NCI-H1694 (cell line): ENCODE measurements at regions not wholly inside any gene's neighbourhood (a gene's known extent, or its start where the extent isn't known, plus 50 kb on each side); places are given as distances from the start of the nearest gene placed in this dataset.

Source experiments
- DNase-seq: peaks from one replicate; lab custom pipeline; 2025; lab: John Stamatoyannopoulos, UW

DNA sequence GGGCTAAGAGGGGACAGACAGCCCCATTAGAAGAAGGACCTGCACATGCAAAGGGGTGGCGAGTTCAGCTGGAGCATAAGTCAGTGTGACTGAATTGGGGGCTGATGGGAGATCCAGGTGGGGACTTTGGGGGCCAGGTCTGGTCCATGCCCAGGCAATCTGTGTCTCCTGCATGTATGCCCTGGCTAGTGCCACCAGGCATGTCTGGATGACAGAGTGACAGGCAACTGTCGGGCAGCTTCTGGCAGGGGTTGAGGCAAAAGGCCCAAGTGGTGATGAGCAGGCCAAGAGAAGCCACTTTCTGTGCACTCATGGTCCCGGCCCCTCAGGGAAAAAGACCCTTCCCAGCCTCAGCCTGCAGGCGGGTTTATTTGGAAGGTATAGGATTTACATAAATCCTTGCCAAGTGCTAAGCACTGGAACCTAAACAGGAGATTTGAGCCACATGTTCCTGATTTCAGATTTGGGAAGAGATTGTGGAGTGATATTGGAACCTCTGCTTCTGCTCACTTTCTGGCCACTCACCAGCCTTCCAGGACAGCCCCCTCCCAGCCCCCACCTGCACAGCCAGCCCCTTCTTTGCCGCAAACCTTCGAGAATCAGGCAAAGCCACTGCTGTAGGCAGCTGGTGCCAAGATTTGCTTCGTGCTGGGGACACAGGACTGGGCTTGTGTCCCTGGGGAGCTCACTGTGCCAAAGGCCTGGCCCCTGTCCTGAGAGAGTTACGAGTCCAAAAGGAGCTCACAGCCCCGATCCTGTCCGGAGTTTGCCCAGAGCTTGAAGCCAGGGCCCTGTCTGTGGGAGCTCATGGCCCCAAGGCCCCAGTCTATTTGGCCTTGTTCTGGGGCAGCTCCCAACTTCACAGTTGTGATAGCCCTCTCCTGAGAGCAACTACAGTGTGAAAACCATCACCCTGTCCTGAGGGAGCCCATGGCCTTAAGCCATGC lies 232.5 kb upstream of the RTL1 start:
- no peak for DNase-seq

- DNase-seq: no peak
These were observed 233.7 kb upstream of the RTL1 start for GRCh38 chr14:101137234-101137633.

DNA sequence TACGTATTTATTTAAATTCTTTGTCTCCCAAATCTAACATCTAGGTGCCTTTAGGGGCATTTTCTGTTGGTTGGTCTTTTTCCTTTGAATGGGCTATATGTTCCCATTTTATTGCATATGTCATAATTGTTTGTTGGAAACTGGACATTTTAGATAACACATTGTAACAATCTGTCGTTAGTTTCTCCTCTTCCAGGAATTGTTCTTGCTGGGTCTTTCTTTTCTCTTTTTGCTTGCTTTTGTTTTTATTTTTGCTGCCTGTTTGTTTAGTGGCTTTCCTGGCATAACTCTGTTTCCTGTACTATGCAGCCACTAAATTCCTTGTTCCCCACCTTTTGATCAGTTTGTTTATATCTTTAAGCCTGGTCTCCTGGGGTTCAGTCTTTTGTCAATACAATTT lies 244.3 kb upstream of the RTL1 start:
- no peak for DNase-seq

- DNase-seq: no peak
These were observed 246.6 kb upstream of the RTL1 start for GRCh38 chr14:101150039-101150610.

DNA sequence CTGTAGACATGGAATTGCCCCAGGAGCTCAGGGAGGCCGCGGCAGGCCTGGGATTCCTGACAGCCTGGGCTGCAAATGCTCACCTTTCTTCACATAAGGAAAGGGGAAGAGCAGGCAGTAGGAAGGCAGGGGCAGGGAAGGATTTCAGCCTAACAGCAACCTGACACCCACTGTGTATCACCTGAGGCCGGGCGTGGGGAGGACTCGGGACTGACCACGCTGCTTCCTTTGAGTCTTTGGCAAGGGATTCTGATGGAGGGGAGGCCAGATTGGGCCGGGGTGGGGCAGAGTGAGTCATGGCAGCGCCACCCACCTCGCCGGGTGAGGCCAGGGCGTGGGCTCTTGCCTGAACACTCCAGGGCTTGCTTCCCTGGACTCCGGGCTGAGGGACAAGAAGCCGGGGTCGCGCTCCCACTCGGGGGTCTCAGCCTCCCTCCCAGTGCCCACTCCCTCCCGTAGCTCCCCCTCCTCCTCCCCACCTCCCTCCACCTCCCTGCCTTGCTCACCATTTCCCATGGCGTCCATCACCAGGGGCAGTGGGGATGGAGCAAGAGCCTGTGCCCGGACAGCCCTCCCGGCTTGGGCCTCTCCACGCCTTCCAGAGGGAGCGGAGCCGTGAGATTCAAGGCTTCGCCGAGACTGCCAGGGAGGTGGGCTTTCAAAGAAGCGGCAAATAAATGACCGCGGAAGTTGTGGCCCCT lies 247.9 kb upstream of the RTL1 start:
- no peak for DNase-seq

DNA sequence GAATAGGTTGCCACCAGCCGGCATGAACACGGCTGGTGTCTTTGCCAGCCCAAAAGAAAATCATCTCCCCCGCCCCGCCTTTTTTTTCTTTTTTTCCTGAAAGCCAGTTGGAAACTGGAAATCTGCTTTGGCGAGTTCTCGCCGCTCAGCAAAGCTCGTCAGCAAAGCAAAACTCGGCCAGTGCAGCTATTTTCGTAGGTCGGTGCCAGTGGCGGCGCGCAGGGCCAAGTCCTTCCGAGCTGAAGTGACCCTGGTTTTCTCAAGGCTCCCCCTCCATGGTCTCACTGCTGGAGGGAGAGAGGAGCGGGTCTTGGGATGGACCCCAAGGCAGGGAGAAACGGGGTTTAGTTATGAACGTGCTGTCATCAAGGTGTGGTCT lies 248.4 kb upstream of the RTL1 start:
- no peak for DNase-seq

GRCh38 chr14:101152855-101153254 lies 249.3 kb upstream of the RTL1 start:
- DNase-seq: no peak

DNA sequence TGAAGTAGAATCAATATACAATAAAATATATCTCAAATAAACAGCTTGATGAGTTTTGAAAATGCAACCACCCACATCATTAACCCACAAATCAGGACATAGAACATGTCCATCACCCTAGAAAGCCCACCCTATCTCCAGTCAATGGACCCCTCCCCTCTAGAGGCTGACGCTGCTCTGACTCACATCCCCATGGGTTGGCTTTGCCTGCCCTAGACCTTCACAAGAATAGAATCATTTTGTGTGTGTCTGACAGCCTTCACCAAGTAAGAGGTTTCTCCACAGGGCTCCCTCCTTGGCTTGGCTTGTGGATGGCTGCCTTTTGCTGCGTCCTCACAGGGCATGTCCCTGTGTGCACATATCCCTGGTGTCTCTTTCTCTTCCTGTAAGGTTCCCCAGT lies 250.2 kb upstream of the RTL1 start:
- no peak for DNase-seq

GRCh38 chr14:101155575-101155974 lies 252.1 kb upstream of the RTL1 start:
- no peak for DNase-seq

- no peak for DNase-seq
These were observed 263.9 kb upstream of the RTL1 start for GRCh38 chr14:101167428-101167827.

DNA sequence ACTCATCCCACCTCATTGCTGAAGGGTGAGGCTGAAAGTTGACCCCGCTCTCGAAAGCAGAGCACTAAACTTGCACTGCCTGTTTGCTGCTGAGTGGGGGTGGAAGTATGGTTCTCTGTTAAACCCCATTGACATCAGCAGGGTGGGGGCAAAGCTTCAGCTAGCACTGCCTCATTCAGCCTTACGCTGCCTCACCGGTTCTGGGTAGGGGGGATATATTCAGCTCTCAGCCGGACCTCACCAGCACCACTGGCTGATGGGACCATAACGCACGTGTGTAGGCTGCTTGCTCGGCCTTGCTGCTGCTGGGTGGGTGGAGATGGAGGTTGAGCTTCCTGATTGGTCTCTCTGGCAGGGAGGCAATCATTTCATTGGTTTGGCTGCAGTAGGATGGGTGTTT lies 265.7 kb upstream of the RTL1 start:
- no peak for DNase-seq

DNA sequence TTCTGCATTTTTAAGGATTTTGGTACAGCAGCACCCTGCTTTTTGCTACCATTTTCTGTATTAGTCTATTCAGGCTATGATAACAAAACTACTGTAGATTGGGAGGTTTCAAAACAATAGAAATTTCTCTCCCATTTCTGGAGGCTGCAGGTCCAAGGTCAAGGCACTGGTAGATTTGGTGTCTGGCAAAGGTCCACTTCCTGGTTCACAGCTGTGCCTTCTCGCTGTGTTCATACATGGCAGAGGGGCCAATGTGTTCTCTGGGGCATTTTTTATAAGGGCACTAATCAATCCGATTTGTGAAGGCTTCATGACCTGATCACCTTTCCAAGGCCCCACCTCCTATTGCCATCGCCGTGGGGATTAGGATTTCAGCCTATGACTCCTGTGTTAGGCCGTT lies 268.1 kb upstream of the RTL1 start:
- DNase-seq: no peak

GRCh38 chr14:101173698-101174521 lies 270.4 kb upstream of the RTL1 start:
- no peak for DNase-seq

DNA sequence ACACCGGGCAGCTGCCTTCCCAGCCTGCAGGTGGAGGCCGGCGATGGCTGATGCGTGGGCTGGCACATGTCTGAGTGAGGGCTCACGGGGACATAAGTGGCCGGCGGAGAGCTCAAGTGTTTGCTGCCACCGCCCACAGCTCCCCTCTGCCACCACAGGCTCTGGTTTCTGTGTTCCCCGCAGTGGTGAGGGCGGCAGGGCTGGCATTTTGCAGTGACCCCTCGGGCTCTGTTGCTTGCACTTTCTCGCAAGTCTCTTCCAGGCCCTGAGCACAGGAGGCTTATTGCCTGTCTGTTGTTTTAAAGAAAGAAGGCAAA lies 271.0 kb upstream of the RTL1 start:
- DNase-seq: no peak

GRCh38 chr14:101174980-101175606 lies 271.6 kb upstream of the RTL1 start:
- no peak for DNase-seq

DNA sequence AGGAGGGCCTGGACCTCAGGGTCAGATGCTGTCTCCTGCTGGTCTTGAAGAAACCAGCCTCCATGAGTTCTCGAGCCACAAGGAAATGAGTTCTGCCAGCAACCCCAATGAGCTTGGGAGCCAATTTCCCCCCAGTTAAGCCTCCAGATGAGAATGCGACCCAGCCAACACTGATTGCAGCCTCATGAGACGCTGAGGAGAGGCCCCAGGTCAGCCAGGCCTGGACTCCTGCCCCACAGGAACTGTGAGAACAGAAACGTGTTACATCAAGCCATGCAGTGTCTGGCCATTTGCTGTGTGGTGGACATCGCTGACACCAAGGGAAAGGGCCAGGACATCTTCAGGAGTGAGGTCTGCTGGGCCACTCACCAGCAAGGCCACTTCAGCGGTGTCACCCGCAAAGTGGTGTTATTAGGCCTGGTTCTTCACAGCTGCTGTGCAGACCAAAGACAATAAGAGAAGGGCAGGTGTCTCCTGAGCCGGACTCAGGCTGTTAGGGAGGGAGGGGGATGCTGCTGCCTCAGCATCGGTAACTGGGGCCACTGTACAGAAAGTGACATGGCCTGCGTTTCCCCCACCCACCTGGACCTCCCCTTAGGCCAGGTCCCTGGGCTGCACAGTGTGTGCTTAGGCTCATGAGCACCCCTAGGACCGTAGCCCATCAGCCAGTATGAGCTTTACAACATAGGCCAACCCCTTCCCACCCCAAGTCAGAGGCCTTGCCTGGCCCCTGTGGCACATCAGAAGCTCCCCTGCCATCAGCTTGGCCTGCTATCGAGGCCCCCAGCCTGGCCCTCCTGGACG lies 272.4 kb upstream of the RTL1 start:
- DNase-seq: no peak

GRCh38 chr14:101176535-101177205 lies 273.1 kb upstream of the RTL1 start:
- DNase-seq: peak; percentile 37

DNA sequence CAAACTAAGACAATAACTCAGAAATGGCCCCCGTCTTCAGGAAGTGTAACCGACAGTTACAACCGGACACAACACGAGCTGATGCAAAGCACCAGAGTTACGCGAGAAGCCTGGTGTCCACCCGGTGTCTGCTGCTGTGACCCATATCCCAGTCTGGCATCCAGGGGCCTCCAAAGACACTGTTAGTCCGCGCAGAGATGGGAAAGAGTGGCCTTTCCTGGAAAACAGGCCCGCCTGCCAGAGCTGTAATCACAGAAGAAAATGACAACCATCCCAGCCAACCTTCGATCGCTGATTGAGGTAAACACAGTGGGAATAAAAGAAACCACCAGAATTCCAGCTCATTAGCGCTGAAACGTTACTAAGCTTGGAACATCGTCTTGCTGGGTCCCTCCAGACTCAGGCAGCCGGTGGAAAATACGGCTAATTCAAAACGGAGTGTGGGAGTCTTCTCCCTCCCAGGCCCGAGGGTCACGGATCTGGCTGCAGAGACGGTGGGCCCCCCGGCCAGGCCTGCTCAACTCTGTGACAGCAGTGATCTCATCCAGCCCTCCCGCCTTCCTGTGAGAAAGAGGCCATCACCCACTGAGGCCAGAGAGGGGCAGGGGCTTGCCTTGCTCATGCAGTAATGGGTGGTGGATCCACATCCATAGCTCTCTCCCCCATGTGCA lies 273.9 kb upstream of the RTL1 start:
- DNase-seq: no peak

DNA sequence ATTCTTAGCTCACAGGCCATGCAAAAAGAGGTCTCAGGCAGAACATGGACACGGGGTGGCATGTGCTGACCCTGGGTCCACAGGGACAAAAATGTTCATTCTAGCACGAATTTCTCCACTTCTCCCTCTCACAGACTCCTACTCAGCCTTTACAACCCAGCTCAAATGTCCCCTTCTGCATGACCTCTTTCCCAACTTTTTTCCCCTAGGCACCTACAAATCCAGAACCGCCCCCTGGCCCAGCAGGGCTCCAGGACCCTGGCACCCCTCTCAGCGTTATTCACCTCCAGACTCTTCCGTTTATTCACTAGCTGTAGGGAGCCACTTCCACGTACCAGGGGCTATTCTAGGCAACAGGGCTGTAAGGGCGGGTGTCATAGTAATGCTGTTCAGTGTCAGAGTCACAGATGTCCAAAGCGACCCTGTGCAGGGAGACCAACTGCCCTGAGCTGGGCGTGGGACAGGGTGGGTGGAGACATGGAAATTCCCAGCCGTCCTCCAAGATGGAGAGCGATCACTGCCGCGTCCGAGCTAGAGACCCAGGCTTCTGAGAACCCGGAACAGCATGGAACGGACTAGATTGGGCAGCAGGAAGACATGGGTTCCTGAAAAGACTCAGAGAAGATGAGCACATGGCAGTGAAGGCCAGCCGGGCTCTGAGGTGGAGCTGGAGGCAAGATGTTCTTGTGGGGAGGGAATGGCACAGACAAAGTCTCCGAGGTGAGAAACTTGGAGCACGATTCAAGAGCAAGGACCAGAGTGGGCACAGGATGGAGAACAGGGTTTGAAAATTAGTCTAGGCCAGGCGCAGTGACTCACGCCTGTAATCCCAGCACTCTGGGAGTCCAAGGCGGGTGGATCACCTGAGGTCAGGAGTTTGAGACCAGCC lies 274.9 kb upstream of the RTL1 start:
- no peak for DNase-seq
